NCI-H748 treated with DMSO at 0.1 percent for 48 hours (cell line): ENCODE measurements at regions not wholly inside any gene's neighbourhood (a gene's known extent, or its start where the extent isn't known, plus 50 kb on each side); places are given as distances from the start of the nearest gene placed in this dataset.
"Not testable (repeated sequence)": the region's sequence is repeated elsewhere in the genome, so short reads cannot be mapped to it uniquely, and the experiment has no call there.

Experiments used
- DNase-seq: peaks from one replicate; lab custom pipeline; 2025; lab: John Stamatoyannopoulos, UW

- DNase-seq = no peak
These were observed 511.8 kb upstream of the FOXG1 start for GRCh38 chr14:28254768-28255167.

- DNase-seq = no peak
These were observed 502.3 kb upstream of the FOXG1 start for GRCh38 chr14:28264306-28264705.

GRCh38 chr14:28272270-28272669 lies 494.3 kb upstream of the FOXG1 start:
- DNase-seq = no peak

- DNase-seq = no peak
These were observed 486.1 kb upstream of the FOXG1 start for GRCh38 chr14:28280530-28280929.

DNA sequence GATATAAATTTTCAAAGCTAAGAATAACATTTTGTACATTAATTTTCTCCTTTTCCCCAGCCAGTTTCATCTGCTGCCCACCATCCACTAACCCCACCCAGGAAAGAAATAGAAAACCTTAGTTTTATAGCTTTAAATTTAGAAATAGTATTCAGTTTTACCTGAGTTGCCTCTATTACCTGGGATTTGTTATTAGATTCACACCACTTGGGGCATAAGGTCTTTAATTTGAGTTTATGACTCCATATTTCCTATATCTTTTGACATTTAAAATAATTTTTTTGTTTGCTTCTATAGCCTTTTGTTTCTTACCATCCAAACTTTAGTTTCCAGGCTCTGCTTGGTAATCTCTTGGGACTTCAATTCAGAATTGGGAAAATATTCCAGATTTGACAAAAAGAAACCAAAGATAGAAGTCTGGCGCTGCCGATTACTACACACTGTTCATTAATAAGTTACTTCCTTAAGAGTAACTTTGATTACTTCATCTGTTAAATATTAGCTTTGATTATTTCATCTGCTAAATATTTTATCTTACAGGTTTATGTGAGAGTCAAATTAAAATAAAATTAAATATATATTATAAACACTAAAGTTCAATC lies 485.5 kb upstream of the FOXG1 start:
- DNase-seq = no peak

GRCh38 chr14:28284546-28285300 lies 481.9 kb upstream of the FOXG1 start:
- DNase-seq = no peak

GRCh38 chr14:28294834-28295440 lies 471.6 kb upstream of the FOXG1 start:
- peak; percentile 42 for DNase-seq

DNA sequence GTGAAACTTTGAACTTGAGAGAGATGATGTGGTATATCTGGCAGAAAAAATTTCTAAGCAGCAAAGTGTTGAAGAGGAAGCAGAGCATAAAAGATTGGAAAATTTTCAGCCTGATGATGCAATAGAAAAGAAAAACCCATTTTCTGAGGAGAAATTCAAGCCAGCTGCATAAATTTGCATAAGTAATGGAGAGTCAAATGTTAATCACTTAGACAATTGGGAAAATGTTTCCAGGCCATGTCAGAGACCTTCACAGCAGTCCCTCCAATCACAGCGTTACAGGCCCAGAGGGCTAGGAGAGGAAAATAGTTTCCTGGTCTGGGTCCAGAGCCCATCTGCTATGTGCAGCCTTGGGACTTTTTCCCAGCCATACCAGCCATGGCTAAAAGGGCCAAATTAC lies 469.0 kb upstream of the FOXG1 start:
- no peak for DNase-seq

DNA sequence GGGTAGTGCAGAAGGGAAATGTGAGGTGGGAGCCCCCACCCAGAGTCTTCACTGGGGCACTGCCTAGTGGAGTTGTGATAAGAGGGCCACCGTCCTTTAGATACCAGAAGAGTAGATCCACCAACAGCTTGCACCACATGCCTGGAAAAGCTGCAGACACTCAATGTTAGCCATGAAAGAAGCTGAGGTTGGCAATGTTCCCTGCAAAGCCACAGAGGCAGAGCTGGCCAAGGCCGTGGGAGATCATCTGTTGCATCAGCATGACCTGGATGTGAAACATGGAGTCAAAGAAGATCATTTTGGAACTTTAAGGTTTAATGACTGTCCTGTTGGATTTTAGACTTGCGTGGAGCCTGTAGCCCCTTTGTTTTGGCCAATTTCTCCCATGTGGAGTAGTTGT lies 468.4 kb upstream of the FOXG1 start:
- DNase-seq = no peak

- DNase-seq = no peak
These were observed 467.4 kb upstream of the FOXG1 start for GRCh38 chr14:28299227-28299626.

DNA sequence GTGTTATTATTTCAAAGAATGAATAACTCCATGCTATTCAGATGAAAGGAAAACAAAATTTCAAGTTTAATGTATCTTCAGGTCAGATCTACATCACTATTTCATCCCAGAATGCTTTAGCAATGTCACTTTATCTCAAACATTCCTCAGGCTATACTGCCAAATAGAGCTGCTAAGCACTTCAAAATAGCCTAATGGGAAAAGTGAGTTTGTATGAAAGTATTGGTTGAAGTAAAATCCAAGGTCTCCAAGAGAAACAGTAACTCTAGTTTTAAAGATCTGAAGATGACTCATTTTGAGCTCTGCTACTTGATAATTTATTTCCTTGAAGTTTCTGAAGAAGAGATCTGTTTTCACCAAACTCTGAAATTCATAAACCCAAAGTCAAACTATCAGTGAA lies 466.2 kb upstream of the FOXG1 start:
- DNase-seq = no peak

DNA sequence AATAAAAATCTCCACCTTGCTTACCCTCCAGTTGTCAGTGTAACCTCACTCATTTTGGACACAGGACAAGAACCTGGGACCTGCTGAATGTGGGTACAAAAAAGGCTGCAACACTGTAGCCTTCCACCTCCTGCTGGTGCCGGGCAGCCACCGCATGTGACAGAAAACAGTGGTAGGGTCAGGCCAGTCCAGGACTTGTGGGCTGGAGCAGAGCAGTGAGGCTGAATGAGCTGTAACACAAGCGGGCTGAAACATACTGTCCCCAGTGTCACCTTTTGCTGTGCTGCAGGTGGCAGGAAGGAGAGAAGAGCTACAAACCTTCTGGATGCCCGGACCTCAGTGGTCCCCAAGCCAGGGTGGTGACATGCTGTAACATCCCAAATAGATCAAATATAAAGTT lies 465.4 kb upstream of the FOXG1 start:
- no peak for DNase-seq

DNA sequence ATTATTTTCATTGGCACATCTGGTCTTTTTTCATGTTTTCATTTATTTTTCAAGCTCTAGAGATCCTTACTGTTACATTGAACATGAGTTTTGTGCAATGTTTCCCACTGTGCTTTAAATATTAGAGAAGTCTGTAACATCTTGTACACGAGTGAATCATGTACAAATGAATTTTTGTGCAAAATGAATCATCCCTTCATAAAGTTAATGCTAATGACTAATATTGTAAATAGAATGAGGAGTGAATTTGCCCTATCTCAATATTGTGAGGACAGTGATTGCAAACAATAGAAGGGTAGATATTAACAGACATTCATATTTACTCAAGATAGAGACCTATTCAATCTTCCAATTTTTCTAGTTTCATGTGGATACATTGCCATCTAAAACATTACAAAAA lies 463.3 kb upstream of the FOXG1 start:
- no peak for DNase-seq

GRCh38 chr14:28305938-28306337 lies 460.6 kb upstream of the FOXG1 start:
- no peak for DNase-seq

DNA sequence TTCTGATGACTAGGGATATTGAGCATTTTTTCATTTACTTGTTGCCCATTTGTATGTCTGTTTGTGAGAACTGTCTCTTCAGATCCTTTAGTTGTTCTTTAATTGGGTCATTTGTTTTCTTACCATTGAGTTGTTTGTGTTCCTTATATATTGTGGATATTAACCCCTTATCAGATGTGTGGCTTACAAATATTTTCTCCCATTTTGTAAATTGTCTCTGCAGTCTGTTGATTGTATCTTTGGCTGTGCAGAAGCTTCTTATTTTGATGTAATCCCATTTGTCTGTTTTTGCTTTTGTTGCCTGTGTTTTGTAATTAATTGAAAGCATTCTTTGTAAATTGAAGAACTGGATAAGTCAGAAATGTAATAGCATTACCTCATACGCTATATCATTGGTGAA lies 459.1 kb upstream of the FOXG1 start:
- no peak for DNase-seq

DNA sequence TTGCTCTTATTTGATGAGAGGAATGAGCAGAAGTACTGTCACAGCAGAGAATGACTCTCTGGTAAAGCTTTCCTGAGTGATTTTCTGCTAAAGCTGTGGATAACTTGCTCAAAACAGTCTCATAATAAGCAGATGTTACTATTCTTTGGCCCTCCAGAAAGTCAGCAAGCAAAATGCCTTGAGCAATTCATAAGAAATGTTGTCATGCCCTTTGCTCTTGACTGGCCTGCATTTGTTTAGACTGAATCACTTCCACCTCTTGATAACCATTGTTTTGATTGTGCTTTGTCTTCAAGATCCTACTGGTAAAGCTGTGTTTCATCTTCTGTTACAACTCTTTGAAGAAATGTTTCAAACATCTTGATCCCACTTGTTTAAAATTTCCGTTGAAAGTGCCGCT lies 457.9 kb upstream of the FOXG1 start:
- no peak for DNase-seq

DNA sequence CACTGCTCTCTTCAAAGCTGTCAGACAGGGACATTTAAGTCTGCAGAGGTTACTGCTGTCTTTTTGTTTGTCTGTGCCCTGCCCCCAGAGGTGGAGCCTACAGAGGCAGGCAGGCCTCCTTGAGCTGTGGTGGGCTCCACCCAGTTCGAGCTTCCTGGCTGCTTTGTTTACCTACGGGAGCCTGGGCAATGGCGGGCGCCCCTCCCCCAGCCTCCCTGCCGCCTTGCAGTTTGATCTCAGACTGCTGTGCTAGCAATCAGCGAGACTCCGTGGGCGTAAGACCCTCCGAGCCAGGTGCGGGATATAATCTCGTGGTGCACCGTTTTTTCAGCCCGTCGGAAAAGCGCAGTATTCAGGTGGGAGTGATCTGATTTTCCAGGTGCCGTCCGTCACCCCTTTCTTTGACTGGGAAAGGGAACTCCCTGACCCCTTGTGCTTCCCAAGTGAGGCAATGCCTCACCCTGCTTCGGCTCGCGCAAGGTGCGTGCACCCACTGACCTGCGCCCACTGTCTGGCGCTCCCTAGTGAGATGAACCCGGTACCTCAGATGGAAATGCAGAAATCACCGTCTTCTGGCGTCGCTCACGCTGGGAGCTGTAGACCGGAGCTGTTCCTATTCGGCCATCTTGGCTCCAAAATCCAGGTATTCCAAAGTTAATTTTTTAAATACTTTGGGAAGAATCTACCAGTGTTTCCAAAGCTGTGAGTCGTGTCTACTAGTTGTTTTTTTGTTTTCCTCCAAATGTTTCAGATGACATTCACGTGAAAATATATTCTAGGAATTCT lies 448.5 kb upstream of the FOXG1 start:
- not testable (repeated sequence) for DNase-seq

DNA sequence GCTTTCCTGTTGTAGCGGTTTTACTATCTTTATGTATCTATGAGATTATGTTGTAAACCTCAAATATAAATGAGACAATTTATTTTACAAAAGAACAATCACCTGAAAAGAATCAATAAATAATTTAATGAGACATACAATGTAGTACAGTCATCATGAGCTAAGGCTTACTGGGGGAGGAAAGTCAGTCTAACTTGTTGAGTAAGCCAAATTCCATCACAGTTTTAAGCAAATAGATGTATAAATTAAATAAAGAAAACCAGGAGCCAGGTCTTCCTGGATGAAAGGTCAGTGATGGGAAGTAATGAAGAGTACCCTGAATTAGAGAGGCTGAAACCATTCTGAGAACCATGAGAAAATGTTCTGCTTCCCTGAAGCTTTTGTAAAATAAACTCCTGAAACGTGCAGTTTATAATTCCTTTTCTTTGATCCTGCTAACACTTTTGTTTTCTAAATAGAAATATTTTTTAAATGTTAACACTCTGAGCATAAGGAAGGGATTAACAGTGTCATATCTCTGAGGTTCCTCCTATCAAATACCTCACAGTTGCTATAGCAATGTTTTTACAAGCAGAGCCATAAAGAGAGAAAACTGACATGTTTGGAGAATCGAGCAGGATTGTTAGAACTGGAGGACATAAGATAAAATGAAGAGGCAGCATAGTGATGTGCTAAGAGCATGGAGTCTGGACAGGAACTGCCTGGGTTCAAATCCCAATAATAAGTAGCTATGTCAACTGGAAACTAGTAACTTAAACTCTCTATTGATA lies 444.9 kb upstream of the FOXG1 start:
- DNase-seq = no peak

GRCh38 chr14:28323366-28323765 lies 443.2 kb upstream of the FOXG1 start:
- peak; percentile 95 for DNase-seq

- no peak for DNase-seq
These were observed 442.4 kb upstream of the FOXG1 start for GRCh38 chr14:28323951-28324741.

DNA sequence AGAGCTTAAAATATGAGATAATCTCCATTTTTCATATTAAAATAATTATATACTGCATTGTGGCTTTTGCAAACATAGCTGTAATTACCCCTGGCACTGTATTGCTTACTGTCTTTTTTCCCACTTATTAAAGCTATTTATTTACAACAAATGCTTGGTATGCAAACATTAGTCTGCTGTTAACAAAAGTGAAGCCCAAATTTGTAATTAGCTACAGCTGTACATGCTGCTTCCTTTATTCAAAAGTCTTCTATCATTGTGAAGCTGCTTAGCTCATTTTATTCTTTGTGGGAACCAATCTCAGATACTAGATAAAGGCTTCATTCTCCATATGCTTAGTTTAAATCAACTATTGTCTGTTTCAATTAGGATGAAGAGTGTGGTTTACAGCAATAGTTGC lies 425.8 kb upstream of the FOXG1 start:
- DNase-seq = peak; percentile 55
